Middle frontal gyrus (tissue), 1 donor: ENCODE measurements at regions not wholly inside any gene's neighbourhood (a gene's known extent, or its start where the extent isn't known, plus 50 kb on each side); places are given as distances from the start of the nearest gene placed in this dataset.
A peak's percentile ranks its signal among the peaks of the same experiment; 100 is the strongest.

Experiments used
- DNase-seq: peaks from one replicate; pipeline ENCODE4 v3.0.0-alpha.2; 2015; ENCODE audit warnings: low spot score; ENCODE audit errors: extremely low spot score

DNA sequence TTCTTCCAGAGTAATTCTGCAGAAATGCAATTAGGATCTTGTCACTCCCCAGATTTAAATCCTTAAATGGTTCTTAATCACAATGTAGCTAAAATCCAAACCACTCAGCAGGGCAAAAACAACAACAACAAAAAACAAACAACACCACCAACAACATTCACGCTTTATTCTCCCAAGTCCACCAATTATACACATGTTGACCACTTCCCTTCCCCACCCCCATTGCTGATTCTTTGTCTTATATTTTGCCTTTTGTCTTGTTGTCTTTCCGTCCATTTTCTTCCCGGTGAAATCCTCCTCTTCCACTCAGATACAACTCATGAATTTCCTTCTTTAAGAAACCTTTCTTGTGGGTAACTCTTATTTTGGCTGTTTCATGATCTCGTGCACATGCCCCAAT is 902.8 kb downstream of the EPHA4 start:
- no peak for DNase-seq

DNA sequence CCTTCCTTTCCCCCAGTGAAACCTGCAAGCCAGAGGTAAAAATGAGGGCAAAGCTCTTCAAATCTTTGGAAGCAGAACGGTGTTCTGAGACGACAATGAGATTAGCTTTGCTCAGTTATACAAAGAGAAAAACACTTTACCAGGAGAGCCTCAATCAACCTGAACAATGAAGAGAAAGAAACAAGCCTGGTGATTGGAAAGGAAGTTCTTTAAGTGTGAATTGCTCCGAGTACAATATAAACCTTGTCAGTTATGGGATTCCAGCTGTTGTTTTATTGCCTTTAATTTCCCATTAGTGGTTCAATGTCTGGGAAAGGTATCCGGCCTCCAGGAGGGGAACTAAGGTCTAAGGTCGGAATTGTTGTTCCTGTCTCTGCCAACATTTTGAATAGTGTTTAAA is 901.6 kb downstream of the EPHA4 start:
- DNase-seq, result no peak

DNA sequence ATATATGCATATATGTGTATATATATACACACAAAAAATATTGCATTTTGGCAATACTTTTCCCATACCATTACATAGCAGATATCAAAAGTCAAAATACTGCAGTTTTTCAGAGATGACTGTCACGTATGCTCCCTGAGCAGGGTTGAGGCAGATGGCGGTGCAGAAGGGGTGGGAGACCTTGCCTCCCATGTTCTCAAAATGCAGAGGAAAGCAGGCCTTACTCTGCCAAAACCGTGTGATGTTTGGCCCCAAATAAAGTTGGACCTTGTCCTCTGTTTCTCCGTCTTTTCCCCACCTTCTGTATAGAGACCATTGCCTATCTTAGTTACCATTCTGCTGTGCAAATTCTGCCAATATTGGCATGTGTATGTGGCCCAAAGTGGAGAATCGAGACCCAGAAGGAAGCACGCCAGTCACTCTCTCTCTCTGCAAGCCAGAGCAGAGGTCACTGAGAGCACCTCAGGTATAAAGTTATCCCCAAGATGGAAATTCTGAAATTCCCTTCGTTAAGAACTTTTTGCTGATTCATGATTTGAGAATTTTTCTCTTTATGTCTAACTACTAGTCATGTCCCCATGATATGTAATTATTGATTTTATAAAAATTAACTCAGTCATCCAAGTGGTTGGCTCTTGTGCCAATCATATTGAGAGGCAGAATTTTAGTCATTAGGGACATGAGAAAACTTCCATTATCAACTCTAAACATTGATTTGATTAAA is 898.8 kb downstream of the EPHA4 start:
- no peak for DNase-seq

DNA sequence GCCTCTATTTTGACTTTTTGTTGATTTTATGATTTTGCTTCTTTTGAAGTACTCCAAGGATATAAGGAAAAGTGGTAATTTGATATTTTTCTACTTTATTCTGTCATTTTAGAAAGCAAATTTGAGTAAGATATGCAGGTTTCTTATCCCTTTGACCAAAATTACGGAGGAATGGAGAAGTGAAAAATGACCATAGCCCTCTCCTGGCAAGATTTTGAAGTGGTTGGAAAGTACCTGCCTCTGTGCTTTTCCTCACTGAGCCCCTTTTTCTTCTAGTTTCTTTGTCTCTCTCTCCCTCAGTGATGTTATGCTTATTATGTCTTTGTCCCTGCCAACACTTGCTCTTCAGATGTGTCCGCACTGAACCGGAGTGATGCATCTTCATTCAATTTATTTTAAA is 898.1 kb downstream of the EPHA4 start:
- no peak for DNase-seq

DNA sequence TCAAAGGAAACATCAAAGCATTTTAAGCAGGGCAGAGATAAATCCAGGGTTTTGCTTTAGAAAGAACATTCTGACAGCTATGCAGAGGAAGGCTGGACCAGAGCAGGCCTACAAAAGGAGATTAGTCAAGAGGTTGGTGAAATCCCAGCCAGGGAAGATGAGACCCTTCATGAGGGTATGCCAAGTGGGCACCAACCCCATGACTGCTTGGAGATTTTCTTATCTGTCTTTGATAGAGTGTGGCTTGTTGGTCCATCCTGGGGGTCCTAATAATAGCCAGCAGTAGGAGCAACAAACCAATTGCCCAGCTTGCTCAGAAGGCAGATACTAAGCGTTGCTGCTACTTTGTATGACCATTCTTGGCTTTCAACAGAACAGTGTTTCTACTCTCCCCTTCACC is 895.4 kb downstream of the EPHA4 start:
- no peak for DNase-seq

DNA sequence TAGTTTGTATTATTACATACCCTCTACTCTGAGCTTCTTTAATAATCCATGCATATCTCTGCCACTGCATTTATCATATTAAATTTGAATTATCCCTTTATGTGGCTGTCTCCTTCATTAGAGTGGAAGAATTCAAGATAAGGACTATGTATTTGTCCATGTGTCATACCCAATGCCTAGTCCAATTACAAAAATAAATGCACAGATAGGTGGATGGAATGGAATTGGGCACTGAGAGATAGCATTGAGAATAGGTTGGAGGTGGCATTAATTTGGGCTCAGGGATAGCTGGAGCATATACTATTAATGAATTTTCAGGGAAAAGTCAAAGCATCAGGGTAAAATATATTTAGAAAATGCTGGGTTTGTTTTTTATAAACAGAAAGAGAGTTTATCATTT is 893.2 kb downstream of the EPHA4 start:
- DNase-seq, result no peak

DNA sequence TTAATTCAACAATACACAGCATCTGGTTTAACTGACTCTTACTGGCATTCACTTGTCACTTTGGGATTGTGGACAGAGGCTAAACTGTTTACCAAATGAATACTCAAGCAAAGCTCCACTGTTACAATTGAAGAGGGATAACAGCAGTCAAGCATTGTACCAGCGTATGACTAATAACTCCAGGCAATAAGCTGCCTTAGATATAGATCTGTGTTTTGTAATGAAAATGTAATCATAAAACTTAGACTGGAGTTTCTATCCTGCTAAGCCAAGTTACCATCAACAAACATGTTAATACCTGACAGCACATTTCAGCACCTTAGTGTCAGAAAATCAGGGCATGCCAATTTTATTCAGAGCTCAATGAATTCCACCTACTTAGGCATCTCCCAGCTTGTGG is 889.5 kb downstream of the EPHA4 start:
- no peak for DNase-seq

DNA sequence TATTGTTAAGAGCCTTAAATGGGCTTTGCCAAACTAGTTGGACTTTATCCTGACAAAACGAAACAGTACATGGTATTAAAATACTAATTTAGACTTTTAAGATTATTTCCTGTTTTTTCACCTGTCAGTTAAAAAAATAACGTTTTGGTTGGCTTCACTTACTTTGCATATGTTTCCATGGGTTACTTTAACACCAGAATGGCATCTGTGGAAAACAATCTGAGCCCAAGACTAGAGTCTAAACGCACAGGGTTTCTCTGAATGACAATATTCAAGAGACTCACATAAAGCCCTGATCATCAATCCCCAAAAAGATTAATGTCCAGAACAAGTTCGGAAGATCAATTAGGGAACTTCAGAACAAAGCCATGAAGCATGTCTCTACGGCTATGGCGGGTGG is 888.0 kb downstream of the EPHA4 start:
- DNase-seq, result no peak

DNA sequence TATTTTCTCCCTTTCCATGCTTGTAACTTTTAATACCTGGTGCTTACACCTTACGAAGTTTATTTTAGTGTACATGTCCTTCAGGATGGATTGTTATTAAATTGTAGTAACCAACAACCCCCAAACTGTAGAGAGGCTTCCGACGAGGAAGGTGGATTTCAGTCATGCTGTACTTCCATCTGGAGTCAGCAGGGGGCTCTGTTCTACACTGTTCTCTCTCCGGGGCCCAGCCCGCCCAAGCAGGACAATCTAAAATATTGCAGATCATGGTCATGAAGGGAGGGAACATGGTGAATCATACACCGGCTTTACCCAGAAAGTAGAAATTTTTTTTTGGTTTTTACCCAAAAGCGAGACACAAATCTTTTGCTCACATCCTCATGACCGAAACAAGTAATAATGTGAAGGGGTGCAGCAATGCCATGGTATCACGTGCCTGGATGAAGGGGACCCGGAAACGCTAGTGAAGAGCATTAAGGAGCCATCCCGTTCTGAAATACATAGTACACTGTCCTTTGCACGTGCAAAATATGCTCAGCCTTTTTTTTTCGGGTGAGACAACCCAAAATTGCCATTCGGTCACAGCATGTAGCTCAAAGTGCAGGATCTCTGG is 884.8 kb downstream of the EPHA4 start:
- peak; percentile 21 for DNase-seq

DNA sequence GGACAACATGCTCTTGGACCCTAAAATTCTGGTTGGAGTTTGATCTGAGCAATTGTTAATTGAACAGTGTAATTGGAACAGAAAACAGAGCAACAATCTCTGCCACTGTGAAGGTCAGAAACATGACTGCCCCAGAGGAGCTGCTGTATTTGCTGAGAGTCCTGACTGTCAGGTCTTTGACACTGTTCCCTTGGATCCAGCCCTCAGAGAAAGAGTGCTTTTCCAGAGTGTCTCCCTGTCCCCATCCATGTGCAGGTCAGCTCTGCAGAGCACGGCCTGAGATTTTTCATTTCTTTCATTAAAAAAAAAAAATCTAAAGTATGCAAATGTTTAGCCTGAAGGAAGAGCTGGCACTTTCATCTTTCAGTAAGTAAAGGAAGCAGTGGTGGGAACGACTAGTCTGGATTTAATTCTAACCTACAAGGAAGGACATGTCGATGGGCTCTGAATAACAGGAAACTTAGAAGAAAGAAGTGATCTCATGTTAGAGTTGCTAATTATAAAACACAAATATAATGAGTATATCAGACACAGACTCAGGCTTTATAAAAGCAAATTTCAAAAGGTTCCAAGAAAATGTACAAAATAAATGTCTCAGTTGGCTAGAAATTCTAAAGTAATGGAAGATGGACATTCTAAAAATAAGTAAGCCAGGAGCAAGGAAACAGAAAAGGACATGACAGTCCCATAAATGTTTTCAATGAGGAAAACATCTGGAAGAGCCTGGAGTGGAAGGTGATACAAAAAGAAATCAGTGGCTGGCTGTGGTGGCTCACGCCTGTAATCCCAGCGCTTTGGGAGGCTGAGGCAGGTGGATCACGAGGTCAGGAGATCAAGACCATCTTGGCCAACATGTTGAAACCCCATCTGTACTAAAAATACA is 876.5 kb downstream of the EPHA4 start:
- DNase-seq, result no peak

DNA sequence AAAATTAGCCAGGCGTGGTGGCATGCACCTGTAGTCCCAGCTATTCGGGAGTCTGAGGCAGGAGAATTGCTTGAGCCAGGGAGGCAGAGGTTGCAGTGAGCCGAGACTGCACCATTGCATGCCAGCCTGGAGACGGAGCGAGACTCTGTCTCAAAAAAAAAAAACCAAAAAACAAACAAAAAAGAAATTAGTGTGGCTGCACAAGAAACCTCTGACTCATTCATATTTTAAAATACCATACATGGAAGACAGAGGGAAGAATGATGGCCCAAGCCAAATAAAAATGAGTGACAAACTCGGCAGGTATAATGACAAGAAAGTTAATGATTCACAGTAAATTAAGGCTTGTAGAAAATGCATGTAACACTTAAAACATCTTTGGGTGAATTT is 875.8 kb downstream of the EPHA4 start:
- no peak for DNase-seq

DNA sequence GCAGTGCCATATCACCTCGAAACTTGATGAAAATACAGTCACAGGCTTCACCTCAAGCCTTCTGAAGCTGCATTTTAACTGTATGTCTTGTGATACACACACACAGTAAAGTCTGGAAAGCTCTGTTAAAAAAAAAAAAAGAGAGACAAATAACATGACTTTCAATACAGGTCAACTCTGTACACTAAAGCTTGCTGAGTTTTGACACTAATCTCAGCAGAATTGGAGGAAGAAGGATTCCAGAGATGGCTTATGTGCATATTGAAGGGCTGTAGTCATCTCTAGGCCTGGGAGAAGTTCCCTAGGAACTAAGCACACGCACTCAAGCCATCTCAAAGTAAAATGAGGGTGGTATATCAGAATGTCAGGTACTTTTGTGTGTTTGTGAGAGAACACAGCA is 875.1 kb downstream of the EPHA4 start:
- DNase-seq, result no peak

DNA sequence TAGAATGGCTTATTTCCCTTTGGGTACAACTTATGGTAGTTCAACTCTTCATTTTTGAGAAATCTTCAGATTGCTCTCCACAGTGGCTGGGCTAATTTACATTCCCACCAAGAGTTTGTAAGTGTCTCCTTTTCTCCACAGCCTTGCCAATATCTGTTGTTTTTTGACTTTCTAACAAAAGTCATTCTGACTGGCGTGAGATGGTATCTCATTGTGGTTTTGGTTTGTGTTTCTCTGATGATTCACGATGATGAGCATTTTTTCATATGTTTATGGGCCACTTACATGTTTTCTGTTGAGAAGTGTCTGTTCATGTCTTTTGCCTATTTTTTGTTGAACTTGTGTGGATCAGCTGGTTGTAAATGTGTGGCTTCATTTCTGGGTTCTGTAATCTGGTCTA is 871.0 kb downstream of the EPHA4 start:
- DNase-seq, result no peak

DNA sequence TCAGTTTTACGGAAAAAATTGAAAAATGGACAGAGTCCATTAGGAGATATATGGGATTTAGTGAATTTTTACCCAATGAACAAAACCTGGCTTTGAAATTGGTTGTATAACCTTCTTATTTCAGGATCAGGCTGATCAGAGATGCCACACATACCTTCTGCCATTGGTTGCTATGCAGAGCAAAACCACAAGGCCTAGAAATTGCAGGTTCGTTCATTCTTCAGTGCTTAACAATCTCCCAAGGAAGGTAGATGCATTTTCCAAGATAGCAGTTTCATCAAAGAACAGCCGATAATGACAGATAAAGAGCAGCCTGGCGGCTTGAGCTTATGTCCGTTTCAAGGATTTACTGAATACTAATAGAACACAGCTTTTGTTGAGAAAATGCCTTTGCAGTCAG is 868.8 kb downstream of the EPHA4 start:
- no peak for DNase-seq

DNA sequence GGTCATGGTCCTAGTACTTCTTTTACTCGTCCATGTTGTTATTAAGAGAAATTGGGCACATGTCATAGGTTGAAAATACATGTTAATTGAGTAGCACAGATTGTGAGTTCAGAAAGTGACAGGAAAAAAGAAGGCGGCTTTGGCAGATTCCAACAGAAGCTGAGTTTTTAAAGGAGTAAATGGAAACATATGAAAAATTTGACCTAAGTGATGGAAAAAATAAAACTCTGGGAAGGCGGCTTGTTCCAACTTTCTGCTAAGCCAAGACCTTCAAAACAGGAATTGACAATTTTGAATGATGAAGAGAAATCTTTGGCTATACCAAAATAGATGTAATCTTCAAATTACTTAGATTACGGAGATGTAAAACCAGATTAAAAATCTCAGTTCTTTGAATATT is 868.0 kb downstream of the EPHA4 start:
- no peak for DNase-seq

DNA sequence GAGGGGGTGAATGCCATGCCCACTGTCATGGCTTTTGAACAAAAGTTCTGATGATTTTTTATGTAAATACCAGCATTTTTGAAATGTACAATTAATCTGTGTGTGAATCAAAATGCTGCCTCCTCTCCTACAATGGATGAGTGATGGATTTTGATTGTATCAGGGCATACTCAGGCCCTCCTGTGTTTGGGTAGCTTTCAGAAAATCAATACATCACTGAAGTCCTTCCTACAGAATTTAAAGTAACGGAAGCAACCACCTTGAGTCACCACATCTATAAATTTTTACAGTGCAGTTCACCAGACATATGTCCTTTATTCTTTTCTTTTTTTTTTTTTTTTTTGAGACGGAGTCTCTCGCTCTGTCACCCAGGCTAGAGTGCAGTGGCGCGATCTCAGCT is 867.3 kb downstream of the EPHA4 start:
- no peak for DNase-seq

DNA sequence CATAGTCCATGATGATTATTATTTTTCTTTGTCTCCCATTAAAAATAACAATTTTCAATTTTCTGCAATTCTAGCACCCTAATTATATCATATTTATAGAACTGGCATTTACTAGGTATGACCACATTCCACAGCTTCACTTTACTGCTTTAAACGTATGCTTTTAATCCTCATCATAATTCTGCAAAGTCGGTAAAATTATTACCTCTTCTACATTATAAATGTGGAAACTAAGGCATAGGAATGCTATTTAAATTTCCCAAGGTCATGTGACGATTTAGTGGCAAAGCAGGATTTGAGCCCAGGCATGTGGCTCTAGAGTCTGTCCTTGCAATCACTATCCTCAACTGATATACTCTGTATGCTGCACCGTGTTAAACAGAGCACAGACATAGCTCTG is 866.4 kb downstream of the EPHA4 start:
- no peak for DNase-seq

DNA sequence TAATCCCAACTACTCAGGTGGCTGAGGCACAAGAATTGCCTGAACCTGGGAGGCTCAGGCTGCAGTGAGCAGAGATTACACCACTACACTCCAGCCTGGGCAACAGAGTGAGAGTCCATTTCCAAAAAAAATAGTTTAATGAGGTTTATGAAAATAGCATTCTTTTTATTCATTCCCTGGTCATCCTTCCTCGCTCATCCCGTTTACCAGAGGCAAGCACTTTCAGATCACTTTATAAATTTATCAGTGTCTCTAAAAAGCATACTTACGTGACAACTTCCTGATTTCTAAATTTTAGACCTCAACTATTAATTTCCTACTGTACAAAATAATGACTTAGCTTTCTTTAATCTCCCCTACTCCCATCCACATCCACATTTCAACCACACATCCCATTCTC is 864.8 kb downstream of the EPHA4 start:
- DNase-seq, result no peak

DNA sequence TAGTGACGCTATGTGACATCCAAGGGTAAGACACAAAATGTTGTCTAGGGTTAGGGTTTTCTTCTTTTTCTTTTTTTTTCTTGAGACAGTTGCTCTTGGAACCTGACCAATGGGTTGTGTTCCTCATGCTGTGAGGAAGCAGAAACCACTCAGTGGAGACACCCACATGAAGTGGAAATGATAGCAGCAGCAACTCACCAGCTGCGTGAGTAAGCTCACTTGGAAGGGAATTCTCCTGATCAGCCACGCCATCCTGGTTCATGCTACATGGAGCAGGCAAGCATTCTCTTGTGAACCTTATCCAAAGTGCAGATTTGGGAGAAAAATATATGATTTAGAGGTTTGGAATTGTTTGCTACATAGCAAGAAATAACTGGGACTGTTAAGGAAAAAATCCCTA is 863.7 kb downstream of the EPHA4 start:
- no peak for DNase-seq

DNA sequence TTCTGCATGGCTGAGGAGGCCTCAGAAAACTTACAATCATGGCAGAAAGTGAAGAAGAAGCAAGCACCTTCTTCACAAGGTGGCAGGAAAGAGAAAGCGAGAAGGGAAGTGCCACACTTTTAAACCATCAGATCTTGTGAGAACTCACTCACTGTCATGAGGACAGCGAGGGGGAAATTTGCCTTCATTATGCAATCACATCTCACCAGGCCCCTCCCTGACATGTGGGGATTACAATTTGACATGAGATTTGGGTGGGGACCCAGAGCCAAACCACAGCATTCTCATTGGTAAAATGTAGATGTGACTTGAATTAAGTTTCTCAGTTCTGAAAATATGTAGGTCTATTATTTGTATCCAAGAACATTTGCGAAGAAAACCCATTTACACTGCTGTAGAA is 854.8 kb downstream of the EPHA4 start:
- DNase-seq, result no peak

DNA sequence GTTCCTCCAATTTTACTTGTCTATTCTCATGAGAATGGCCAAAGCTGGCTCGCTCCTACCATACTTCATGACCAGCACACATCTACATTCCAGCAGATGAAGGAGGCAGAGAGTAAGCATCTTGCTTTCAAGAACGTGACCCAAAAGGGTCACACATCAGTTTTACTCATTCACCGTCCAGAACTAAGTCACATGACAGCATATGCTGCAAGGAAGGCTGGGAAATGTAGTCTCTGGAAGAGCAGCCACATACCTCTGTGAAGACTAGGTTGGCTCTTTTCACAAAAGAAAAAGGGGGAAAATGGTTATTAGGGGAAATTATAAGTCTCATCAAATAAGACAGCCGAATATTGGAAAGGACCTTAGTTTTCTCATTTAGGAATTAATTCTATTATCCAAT is 835.3 kb downstream of the EPHA4 start:
- DNase-seq, result no peak

DNA sequence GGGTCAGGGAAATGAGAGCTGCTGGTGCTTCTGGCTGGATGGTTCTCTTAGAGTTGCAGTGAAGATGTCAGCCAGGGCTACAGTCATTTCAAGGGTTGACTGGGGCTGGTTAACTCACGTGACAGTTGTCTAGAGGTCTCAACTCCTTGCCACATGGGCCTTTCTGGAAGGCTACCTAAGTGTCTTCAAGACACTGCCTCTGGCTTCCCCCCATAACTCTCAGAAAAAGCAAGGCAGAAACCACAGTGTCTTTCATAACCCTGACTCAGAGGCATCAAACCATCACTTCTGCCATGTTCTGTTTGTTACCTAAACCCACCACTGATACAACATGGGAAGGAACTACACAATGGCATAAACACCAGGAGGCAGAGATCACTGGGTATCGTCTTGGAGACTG is 828.9 kb downstream of the EPHA4 start:
- no peak for DNase-seq

DNA sequence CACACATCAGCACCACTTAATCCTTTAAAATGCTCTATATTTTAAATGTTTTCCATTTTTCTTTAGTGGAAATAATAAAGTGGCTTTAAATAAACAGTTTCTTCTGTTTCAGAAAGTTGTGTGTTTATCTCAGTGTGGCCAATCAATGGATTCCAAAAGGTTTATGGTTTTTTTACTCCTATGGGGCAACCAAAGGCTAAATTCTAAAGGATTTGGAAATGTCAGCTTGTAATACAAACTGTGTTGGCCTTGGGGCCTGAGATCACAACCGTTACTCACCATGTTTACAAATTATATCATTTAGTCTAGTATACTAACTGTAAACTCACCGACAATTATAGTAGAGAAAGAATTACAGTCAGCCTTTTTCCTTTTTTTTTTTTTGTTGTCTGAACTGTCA is 827.2 kb downstream of the EPHA4 start:
- DNase-seq, result no peak
